DOHH2 (cell line): ENCODE measurements at regions not wholly inside any gene's neighbourhood (a gene's known extent, or its start where the extent isn't known, plus 50 kb on each side); places are given as distances from the start of the nearest gene placed in this dataset.

Experiments
- H3F3A ChIP-seq: fragments of 200-600 bp; sonication (generic), shearing (Covaris generic); 2 replicates; pipeline ENCODE4 v1.6.0; 2016; ENCODE audit warnings: antibody characterized with exemption, mild to moderate bottlenecking; ENCODE audit not compliant: control insufficient read depth, insufficient read depth
- H3K27ac ChIP-seq: fragments of 200-600 bp; sonication (generic); 2 replicates; pipeline ENCODE4 v1.5.1; 2014; ENCODE audit warnings: low read depth, mild to moderate bottlenecking, low read length, moderate library complexity
- H3K27me3 ChIP-seq: fragments of 200-600 bp; sonication (generic); 2 replicates; pipeline ENCODE4 v1.6.1; 2014; ENCODE audit warnings: mild to moderate bottlenecking, low read length, mixed read lengths; ENCODE audit not compliant: control insufficient read depth
- H3K36me3 ChIP-seq: fragments of 200-600 bp; sonication (generic); 2 replicates; pipeline ENCODE4 v1.6.1; 2014; ENCODE audit warnings: mild to moderate bottlenecking, low read length, moderate library complexity, mixed read lengths; ENCODE audit not compliant: control insufficient read depth
- H3K4me1 ChIP-seq: fragments of 200-600 bp; sonication (generic); 2 replicates; pipeline ENCODE4 v1.6.1; 2014; ENCODE audit warnings: mild to moderate bottlenecking, low read length, mixed read lengths; ENCODE audit not compliant: control insufficient read depth
- H3K4me2 ChIP-seq: fragments of 200-600 bp; sonication (generic); 2 replicates; pipeline ENCODE4 v1.6.0; 2014; ENCODE audit warnings: mild to moderate bottlenecking, low read length, moderate library complexity
- H3K4me3 ChIP-seq: fragments of 200-600 bp; sonication (generic); 2 replicates; pipeline ENCODE4 v1.5.1; 2014; ENCODE audit warnings: mild to moderate bottlenecking, low read length, mixed read lengths
- H3K79me2 ChIP-seq: fragments of 200-600 bp; sonication (generic); 2 replicates; pipeline ENCODE4 v1.6.1; 2014; ENCODE audit warnings: mild to moderate bottlenecking, low read length, mixed read lengths; ENCODE audit not compliant: control insufficient read depth
- H3K9me2 ChIP-seq: fragments of 200-600 bp; sonication (generic); replicated peaks from 2 replicates; pipeline ENCODE4 v1.6.1; 2014; ENCODE audit warnings: mild to moderate bottlenecking, low read length, mixed read lengths; ENCODE audit not compliant: control insufficient read depth
- H3K9me3 ChIP-seq: fragments of 200-600 bp; sonication (generic); 2 replicates; pipeline ENCODE4 v1.6.1; 2014; ENCODE audit warnings: antibody characterized with exemption, low read length, mixed read lengths; ENCODE audit not compliant: control insufficient read depth, insufficient read depth
- H4K20me1 ChIP-seq: fragments of 200-600 bp; sonication (generic); 2 replicates; pipeline ENCODE4 v1.6.0; 2014; ENCODE audit warnings: low read depth, mild to moderate bottlenecking, antibody characterized with exemption, low read length, moderate library complexity; ENCODE audit not compliant: control insufficient read depth, insufficient read depth
- EZH2phosphoT487 ChIP-seq: fragments of 200-600 bp; sonication (generic); IDR thresholded peaks from 2 replicates; pipeline ENCODE4 v1.6.1; 2017; ENCODE audit warnings: borderline replicate concordance, mild to moderate bottlenecking, antibody characterized with exemption, low read length, moderate library complexity, mixed read lengths
- TF ChIP-seq, protein P1 (sequence below): fragments of 200-600 bp; sonication (generic); IDR thresholded peaks from one replicate; pipeline ENCODE4 v1.5.1; 2014; ENCODE audit warnings: antibody characterized with exemption, mild to moderate bottlenecking, low read depth, low read length; ENCODE audit not compliant: poor library complexity, severe bottlenecking

DNA sequence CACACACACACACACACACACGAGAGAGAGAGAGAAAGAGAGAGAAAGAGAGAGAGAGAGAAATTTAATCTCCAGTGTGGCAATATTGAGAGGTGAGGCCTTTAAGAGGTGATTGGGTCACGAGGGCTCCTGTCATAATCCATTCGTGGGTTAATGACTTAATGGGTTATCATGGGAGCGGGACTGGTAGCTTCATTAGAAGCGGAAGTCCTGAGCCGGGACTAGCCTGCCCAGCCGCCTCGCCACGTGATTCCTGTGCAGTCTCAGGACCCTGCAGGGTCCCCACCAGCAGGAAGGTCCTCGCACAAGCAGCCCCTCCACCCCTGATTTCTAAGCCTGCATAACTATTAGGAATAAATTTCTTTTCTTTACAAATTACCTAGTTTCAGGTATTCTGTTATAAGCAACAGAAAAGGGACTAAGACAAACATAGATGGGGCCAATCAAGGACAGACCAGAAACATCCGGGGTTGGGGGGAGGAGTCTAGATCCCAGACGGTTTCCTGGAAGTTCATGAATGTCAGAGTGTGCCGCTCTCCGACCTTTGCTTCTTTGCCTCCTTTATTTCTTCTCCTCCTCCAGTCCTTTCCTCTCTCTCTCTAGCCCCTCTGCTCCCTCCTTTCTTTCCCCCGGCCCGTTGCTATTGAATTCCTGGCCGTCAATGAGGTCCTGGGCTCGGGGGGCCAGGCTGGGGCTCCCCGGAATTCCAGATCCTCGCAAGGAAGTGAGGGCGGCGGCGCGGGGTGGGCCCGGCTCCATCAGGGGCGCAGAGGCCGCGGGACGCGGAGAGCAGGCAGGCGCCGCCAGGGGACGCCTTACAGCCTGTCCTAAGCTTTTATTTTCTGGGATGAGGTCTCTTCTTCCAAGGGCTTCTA is 146.8 kb downstream of the CYP26A1 start:
- no peaks in the 10 kb centered on the region for H3K79me2 ChIP-seq
- H3K4me1 ChIP-seq: no peaks in the 10 kb centered on the region
- TF ChIP-seq EZH2phosphoT487: no peak
- TF ChIP-seq, protein P1, sequence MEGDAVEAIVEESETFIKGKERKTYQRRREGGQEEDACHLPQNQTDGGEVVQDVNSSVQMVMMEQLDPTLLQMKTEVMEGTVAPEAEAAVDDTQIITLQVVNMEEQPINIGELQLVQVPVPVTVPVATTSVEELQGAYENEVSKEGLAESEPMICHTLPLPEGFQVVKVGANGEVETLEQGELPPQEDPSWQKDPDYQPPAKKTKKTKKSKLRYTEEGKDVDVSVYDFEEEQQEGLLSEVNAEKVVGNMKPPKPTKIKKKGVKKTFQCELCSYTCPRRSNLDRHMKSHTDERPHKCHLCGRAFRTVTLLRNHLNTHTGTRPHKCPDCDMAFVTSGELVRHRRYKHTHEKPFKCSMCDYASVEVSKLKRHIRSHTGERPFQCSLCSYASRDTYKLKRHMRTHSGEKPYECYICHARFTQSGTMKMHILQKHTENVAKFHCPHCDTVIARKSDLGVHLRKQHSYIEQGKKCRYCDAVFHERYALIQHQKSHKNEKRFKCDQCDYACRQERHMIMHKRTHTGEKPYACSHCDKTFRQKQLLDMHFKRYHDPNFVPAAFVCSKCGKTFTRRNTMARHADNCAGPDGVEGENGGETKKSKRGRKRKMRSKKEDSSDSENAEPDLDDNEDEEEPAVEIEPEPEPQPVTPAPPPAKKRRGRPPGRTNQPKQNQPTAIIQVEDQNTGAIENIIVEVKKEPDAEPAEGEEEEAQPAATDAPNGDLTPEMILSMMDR: no peak
- no peaks in the 10 kb centered on the region for H4K20me1 ChIP-seq
- no peaks in the 10 kb centered on the region for H3K36me3 ChIP-seq
- no peaks in the 10 kb centered on the region for H3K27me3 ChIP-seq
- no peak overlapping the region for H3K4me3 ChIP-seq
- no peaks in the 10 kb centered on the region for H3K9me2 ChIP-seq
- H3F3A ChIP-seq: no peaks in the 10 kb centered on the region
- no peaks in the 10 kb centered on the region for H3K9me3 ChIP-seq
- no peak overlapping the region for H3K27ac ChIP-seq
- no peak overlapping the region for H3K4me2 ChIP-seq

DNA sequence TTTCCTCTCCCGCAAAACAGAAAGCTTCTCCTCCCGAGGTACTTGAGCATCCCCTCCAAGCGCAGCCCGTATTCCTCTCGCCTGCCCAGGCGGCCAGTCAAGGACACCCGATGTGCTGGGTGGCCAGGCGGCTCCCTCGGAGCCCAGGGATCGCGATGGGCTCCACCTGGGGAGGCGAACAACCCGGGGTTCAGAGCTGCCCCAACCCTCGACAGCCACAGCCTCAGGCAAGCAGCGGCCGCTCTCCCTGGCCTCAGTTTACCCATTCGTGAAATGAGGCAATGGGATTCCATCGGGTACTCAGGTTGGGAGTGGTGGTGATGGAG is 147.4 kb downstream of the CYP26A1 start:
- Histone ChIP-seq H3K9me2 (no peaks in the 10 kb centered on the region), H3K79me2 (no peaks in the 10 kb centered on the region), H3K27ac (no peak overlapping the region), H3K36me3 (no peaks in the 10 kb centered on the region), H3K4me3 (no peak overlapping the region), H3F3A (no peaks in the 10 kb centered on the region), H3K4me2 (no peak overlapping the region), H3K9me3 (no peaks in the 10 kb centered on the region), H3K27me3 (no peaks in the 10 kb centered on the region), H3K4me1 (no peaks in the 10 kb centered on the region), H4K20me1 (no peaks in the 10 kb centered on the region)
- TF ChIP-seq EZH2phosphoT487: no peak
- TF ChIP-seq, protein P1: no peak

DNA sequence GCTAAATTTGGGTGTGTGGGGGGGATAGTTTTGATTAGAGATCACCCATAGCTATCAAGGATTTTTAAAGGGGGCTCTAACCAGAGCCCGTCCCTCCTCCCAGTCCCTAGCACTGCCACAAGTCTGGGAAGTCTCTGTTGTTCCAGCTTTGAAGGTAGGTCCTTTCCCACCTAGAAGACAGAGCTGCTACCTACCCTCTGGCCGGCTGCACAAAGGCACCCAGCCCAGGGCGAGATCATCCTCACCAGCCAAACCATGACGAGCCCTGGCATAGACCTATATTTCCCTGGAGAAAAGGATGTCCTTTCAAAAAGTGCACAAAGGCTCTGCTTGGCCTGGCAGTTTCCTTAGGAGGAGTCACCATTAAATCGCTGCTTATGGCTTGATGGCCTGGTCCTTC is 147.8 kb downstream of the CYP26A1 start:
- no peaks in the 10 kb centered on the region for H4K20me1 ChIP-seq
- H3K9me3 ChIP-seq: no peaks in the 10 kb centered on the region
- TF ChIP-seq, protein P1: no peak
- TF ChIP-seq EZH2phosphoT487: no peak
- H3K4me2 ChIP-seq: no peak overlapping the region
- H3K9me2 ChIP-seq: no peaks in the 10 kb centered on the region
- H3K4me1 ChIP-seq: no peaks in the 10 kb centered on the region
- H3K27ac ChIP-seq: no peak overlapping the region
- H3K79me2 ChIP-seq: no peaks in the 10 kb centered on the region
- no peaks in the 10 kb centered on the region for H3K36me3 ChIP-seq
- no peaks in the 10 kb centered on the region for H3K27me3 ChIP-seq
- H3K4me3 ChIP-seq: no peak overlapping the region
- H3F3A ChIP-seq: no peaks in the 10 kb centered on the region
